Stimulated activated CD4-positive, alpha-beta T cell treated with anti-CD3 and anti-CD28 coated beads, TNF-alpha, amount 100 ng/mL, for 1 hour (primary cell): ENCODE measurements at regions not wholly inside any gene's neighbourhood (a gene's known extent, or its start where the extent isn't known, plus 50 kb on each side); places are given as distances from the start of the nearest gene placed in this dataset.

Experiments
- DNase-seq, 3 donors: peaks; one replicate each; pipeline ENCODE4 v3.0.0-alpha.2; 2020; ENCODE audit warnings: low read depth in 3 of 3, low spot score in 1 of 3

GRCh38 chr3:193981504-193981903, 154.4 kb upstream of the HES1 start:
- no peak for DNase-seq

GRCh38 chr3:193982258-193982659, 153.7 kb upstream of the HES1 start:
- no peak for DNase-seq

- no peak for DNase-seq
These were observed 151.8 kb upstream of the HES1 start for GRCh38 chr3:193983846-193984818.

- DNase-seq = no peak
These were observed 151.1 kb upstream of the HES1 start for GRCh38 chr3:193984876-193985275.

GRCh38 chr3:193987186-193987585, 148.8 kb upstream of the HES1 start:
- DNase-seq = no peak

- DNase-seq = no peak
These were observed 146.8 kb upstream of the HES1 start for GRCh38 chr3:193989186-193989585.

- DNase-seq = no peak
These were observed 144.1 kb upstream of the HES1 start for GRCh38 chr3:193991666-193992424.

GRCh38 chr3:193992425-193993037, 143.4 kb upstream of the HES1 start:
- no peak for DNase-seq

- DNase-seq = no peak
These were observed 139.7 kb upstream of the HES1 start for GRCh38 chr3:193996221-193996620.

GRCh38 chr3:193996641-193997089, 139.3 kb upstream of the HES1 start:
- no peak for DNase-seq

GRCh38 chr3:193997228-193998122, 138.5 kb upstream of the HES1 start:
- DNase-seq = no peak

- no peak for DNase-seq
These were observed 137.9 kb upstream of the HES1 start for GRCh38 chr3:193998123-193998448.

- DNase-seq = no peak
These were observed 137.2 kb upstream of the HES1 start for GRCh38 chr3:193998628-193999195.

GRCh38 chr3:194000100-194000499, 135.8 kb upstream of the HES1 start:
- no peak for DNase-seq

- no peak for DNase-seq
These were observed 135.2 kb upstream of the HES1 start for GRCh38 chr3:194000712-194001111.

GRCh38 chr3:194001728-194002459, 134.1 kb upstream of the HES1 start:
- DNase-seq = no peak

- DNase-seq = no peak
These were observed 132.6 kb upstream of the HES1 start for GRCh38 chr3:194003114-194004057.

GRCh38 chr3:194005930-194006501, 129.9 kb upstream of the HES1 start:
- no peak for DNase-seq
